Colonic mucosa (tissue), 4 donors: ENCODE measurements at regions not wholly inside any gene's neighbourhood (a gene's known extent, or its start where the extent isn't known, plus 50 kb on each side); places are given as distances from the start of the nearest gene placed in this dataset.

Experiments
- DNase-seq: peaks from one replicate; pipeline ENCODE4 v3.0.0-alpha.2; 2020
- H3K27ac ChIP-seq: fragments of 200-600 bp; one replicate; pipeline ENCODE4 v1.8.0; 2021
- H3K27me3 ChIP-seq: fragments of 200-600 bp; one replicate; pipeline ENCODE4 v1.8.0; 2021
- H3K36me3 ChIP-seq: fragments of 200-600 bp; one replicate; pipeline ENCODE4 v1.8.0; 2021
- H3K4me1 ChIP-seq: fragments of 200-600 bp; one replicate; pipeline ENCODE4 v1.8.0; 2021; ENCODE audit warnings: mild to moderate bottlenecking
- H3K4me3 ChIP-seq: fragments of 200-600 bp; one replicate; pipeline ENCODE4 v1.8.0; 2021
- H3K9ac ChIP-seq, 2 donors: one replicate each; pipeline ENCODE4 v1.7.0; 2013; ENCODE audit warnings: control low read depth in 2 of 2, low read depth in 2 of 2, low read length in 2 of 2
- H3K9me3 ChIP-seq: fragments of 200-600 bp; one replicate; pipeline ENCODE4 v1.8.0; 2021
- CTCF ChIP-seq: fragments of 200-600 bp; IDR thresholded peaks from one replicate; pipeline ENCODE4 v1.8.0; 2022; ENCODE audit warnings: antibody characterized with exemption, mild to moderate bottlenecking
- intact Hi-C: fragments of 100-400 bp; cut with DNase I; formaldehyde crosslinking; loops from one replicate; pipeline ENCODE4 v1.14.1; 2022
- donor health status: healthy.
- donor health status: DM: no; HTN: no; CAD: no.
- donor health status: DM: no; HTN: no; CAD: no.

GRCh38 chr18:68103561-68103960 is 587.0 kb upstream of the DSEL start:
- H3K27ac ChIP-seq, result no peak overlapping the region

GRCh38 chr18:68102117-68102516 is 585.6 kb upstream of the DSEL start:
- H3K27ac ChIP-seq, result no peak overlapping the region
- no peaks in the 10 kb centered on the region for H3K9me3 ChIP-seq
- intact Hi-C loops, result no loop called here
- H3K9ac ChIP-seq, result no peak overlapping the region
- H3K27me3 ChIP-seq, result no peaks in the 10 kb centered on the region
- no peak for TF ChIP-seq CTCF
- H3K36me3 ChIP-seq, result no peaks in the 10 kb centered on the region
- no peak for DNase-seq
- H3K4me3 ChIP-seq, result no peak overlapping the region
- H3K4me1 ChIP-seq, result no peaks in the 10 kb centered on the region

More at GRCh38 chr18:68103561-68103960, 587.0 kb upstream of the DSEL start:
- TF ChIP-seq CTCF, result no peak
- no peaks in the 10 kb centered on the region for H3K36me3 ChIP-seq
- H3K4me3 ChIP-seq, result no peak overlapping the region
- H3K4me1 ChIP-seq, result no peaks in the 10 kb centered on the region
- no peaks in the 10 kb centered on the region for H3K27me3 ChIP-seq
- H3K9ac ChIP-seq, result no peak overlapping the region
- intact Hi-C loops, result no loop called here
- H3K9me3 ChIP-seq, result no peaks in the 10 kb centered on the region
- no peak for DNase-seq

- Histone ChIP-seq H3K4me3 (no peak overlapping the region), H3K27me3 (no peaks in the 10 kb centered on the region), H3K27ac (no peak overlapping the region), H3K9ac (no peak overlapping the region), H3K9me3 (no peaks in the 10 kb centered on the region), H3K4me1 (no peaks in the 10 kb centered on the region), H3K36me3 (no peaks in the 10 kb centered on the region)
- intact Hi-C loops, result no loop called here
- no peak for DNase-seq
- TF ChIP-seq CTCF, result no peak
Measured at GRCh38 chr18:68098655-68099054, 582.1 kb upstream of the DSEL start.

- TF ChIP-seq CTCF, result no peak
- H3K4me1 ChIP-seq, result no peaks in the 10 kb centered on the region
- intact Hi-C loops, result no loop called here
- no peaks in the 10 kb centered on the region for H3K36me3 ChIP-seq
- no peak overlapping the region for H3K4me3 ChIP-seq
- no peaks in the 10 kb centered on the region for H3K27me3 ChIP-seq
- no peak overlapping the region for H3K9ac ChIP-seq
- no peak for DNase-seq
- no peak overlapping the region for H3K27ac ChIP-seq
- H3K9me3 ChIP-seq, result no peaks in the 10 kb centered on the region
Measured at GRCh38 chr18:68086481-68086880, 570.0 kb upstream of the DSEL start.

- Histone ChIP-seq H3K9ac (no peak overlapping the region), H3K4me3 (no peak overlapping the region), H3K36me3 (no peaks in the 10 kb centered on the region), H3K27me3 (no peaks in the 10 kb centered on the region), H3K27ac (no peak overlapping the region), H3K9me3 (no peaks in the 10 kb centered on the region), H3K4me1 (no peaks in the 10 kb centered on the region)
- intact Hi-C loops, result no loop called here
- TF ChIP-seq CTCF, result no peak
- DNase-seq, result no peak
Measured at GRCh38 chr18:68085251-68085650, 568.7 kb upstream of the DSEL start.

- Histone ChIP-seq H3K9ac (no peak overlapping the region), H3K36me3 (no peaks in the 10 kb centered on the region), H3K9me3 (no peaks in the 10 kb centered on the region), H3K4me3 (no peak overlapping the region), H3K27ac (no peak overlapping the region), H3K4me1 (no peaks in the 10 kb centered on the region), H3K27me3 (no peaks in the 10 kb centered on the region)
- DNase-seq, result no peak
- no peak for TF ChIP-seq CTCF
- intact Hi-C loops, result no loop called here
Measured at GRCh38 chr18:68083776-68084175, 567.3 kb upstream of the DSEL start.
